ENCODE measurements at regions not wholly inside any gene's neighbourhood (a gene's known extent, or its start where the extent isn't known, plus 50 kb on each side); places are given as distances from the start of the nearest gene placed in this dataset.
A peak's percentile ranks its signal among the peaks of the same experiment; 100 is the strongest.

DNA sequence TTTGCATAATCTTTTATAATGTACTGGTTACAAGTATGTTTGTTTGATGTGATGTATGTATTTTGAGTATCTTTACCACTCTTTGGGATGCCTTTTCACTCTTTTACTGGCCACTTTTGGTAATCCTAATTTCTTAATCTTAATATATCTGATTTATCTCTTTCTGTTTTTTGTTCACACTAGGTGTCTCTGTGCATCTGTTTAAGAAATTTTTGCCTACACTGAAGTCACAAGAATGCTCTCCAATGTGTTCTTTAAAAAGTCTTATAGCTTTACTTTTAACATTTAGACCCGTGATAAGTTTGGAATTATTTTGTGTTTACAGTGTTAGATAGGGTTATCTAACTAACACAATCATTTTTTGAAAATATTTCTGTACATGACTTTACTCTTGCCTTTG is 659.1 kb downstream of the SI start:
- no peaks in the 10 kb centered on the region for H3K27me3 ChIP-seq
- intact Hi-C loops (cut with DNase I) = no loop called here
- TF ChIP-seq, protein P1, sequence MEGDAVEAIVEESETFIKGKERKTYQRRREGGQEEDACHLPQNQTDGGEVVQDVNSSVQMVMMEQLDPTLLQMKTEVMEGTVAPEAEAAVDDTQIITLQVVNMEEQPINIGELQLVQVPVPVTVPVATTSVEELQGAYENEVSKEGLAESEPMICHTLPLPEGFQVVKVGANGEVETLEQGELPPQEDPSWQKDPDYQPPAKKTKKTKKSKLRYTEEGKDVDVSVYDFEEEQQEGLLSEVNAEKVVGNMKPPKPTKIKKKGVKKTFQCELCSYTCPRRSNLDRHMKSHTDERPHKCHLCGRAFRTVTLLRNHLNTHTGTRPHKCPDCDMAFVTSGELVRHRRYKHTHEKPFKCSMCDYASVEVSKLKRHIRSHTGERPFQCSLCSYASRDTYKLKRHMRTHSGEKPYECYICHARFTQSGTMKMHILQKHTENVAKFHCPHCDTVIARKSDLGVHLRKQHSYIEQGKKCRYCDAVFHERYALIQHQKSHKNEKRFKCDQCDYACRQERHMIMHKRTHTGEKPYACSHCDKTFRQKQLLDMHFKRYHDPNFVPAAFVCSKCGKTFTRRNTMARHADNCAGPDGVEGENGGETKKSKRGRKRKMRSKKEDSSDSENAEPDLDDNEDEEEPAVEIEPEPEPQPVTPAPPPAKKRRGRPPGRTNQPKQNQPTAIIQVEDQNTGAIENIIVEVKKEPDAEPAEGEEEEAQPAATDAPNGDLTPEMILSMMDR (IDR thresholded peaks at IDR 0.05) = peak in 3 of 6 experiments; percentile 18 to 29 (median 23)
- TF ChIP-seq POLR2A (IDR thresholded peaks at IDR 0.05) = no peak
- 75 to 76% methylated on average over 1 of the region's 1 CpG for WGBS, 2 donors
- no peaks in the 10 kb centered on the region for H3K36me3 ChIP-seq
- no peaks in the 10 kb centered on the region for H3K4me1 ChIP-seq
- no peaks in the 10 kb centered on the region for H3K9me3 ChIP-seq
- no peak overlapping the region for H3K27ac ChIP-seq
- no peak for DNase-seq
- no peak overlapping the region for H3K4me3 ChIP-seq (replicated peaks in 1 of 3)

DNA sequence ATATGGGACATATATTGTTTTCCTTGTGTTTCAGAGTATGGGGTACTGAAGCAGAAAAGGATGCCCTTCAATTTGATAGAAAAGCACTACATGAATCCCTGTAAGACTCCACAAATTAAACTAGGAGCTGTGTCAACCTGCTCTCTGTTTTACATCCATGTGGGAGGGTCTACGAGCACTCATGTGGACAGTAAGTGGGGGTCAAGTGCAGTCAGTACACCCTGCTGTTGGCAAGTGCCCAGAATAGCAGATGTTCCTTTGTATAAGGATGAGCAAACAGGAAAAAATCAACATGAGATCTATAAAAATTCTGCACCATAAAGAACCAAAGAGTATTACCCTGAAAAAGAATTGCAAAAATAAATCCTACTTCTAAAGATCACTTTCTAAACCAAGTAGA is 659.9 kb downstream of the SI start:
- no peak overlapping the region for H3K27ac ChIP-seq
- TF ChIP-seq POLR2A (IDR thresholded peaks at IDR 0.05) = no peak
- TF ChIP-seq, protein P1 (IDR thresholded peaks at IDR 0.05) = no peak
- intact Hi-C loops (cut with DNase I) = no loop called here
- DNase-seq = peak; percentile 35 to 47
- H3K4me3 ChIP-seq (replicated peaks in 1 of 3) = no peak overlapping the region
- H3K36me3 ChIP-seq = no peaks in the 10 kb centered on the region
- WGBS, 2 donors = 38 to 50% methylated on average over 1 of the region's 1 CpG
- no peaks in the 10 kb centered on the region for H3K9me3 ChIP-seq
- no peaks in the 10 kb centered on the region for H3K27me3 ChIP-seq
- no peaks in the 10 kb centered on the region for H3K4me1 ChIP-seq

DNA sequence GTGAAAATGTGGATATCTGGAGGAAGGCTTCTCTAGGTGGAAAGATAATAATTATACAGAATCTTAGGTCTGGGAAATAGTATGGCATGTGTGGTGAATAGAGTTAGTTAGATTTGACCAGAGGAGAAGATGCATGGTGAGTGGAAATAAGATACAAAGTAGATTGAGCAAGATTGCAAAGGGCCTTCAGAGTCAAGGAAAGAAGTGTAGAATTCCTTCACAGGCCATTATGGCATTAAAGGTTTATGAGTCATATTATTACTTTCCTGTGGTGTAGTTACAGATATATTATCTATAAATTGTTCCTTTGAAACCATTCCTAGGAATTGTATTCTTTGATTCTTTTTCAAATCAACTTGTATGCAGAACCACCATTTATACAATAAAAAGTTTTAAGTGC is 660.3 kb downstream of the SI start:
- Histone ChIP-seq H3K36me3 (no peaks in the 10 kb centered on the region), H3K9me3 (no peaks in the 10 kb centered on the region), H3K27ac (no peak overlapping the region), H3K4me3 (replicated peaks in 1 of 3) (no peak overlapping the region), H3K4me1 (no peaks in the 10 kb centered on the region), H3K27me3 (no peaks in the 10 kb centered on the region)
- intact Hi-C loops (cut with DNase I) = no loop called here
- TF ChIP-seq, protein P1 (IDR thresholded peaks at IDR 0.05) = no peak
- TF ChIP-seq POLR2A (IDR thresholded peaks at IDR 0.05) = no peak
- no peak for DNase-seq

DNA sequence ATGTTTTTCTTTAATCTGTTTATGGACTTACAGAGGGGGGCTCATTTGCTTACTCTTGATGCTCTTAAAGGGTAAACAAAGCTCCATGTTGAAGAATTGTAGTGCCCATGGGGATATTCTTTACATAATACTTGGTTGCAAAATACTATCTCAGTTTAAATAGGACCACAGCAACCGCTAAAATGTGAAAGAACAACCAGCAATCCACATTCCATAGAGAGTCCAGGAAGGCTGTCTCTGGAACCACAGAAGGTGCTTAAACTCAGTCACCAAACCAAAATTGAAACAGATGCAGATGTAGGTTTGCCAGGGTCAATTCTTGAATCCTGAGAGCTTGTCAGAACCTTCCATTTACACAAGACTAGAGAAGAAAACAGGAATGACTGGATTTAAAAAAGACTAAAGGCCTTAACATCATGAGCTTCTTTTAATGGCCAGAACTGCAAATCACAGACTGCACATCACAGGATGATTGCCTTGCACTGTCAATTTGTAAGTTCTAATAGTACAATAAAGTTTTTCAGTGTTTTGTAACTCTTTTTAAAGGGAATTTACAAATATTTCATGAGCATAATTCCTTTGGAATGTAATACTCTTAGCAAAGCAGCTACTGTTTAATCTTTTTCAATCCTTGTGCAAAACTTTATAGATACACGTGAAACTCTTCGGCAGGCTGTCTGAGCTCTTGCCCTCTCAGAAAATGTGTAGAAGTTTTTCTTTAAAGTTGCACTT is 661.6 kb downstream of the SI start:
- H3K4me3 ChIP-seq (replicated peaks in 1 of 3) = no peak overlapping the region
- H3K27ac ChIP-seq = no peak overlapping the region
- H3K4me1 ChIP-seq = no peaks in the 10 kb centered on the region
- TF ChIP-seq, protein P1 (IDR thresholded peaks at IDR 0.05) = no peak
- TF ChIP-seq POLR2A (IDR thresholded peaks at IDR 0.05) = no peak
- no peak for DNase-seq
- no peaks in the 10 kb centered on the region for H3K36me3 ChIP-seq
- H3K9me3 ChIP-seq = no peaks in the 10 kb centered on the region
- intact Hi-C loops (cut with DNase I) = no loop called here
- WGBS, 2 donors = 65 to 71% methylated on average over 3 of the region's 3 CpGs
- H3K27me3 ChIP-seq = no peaks in the 10 kb centered on the region

DNA sequence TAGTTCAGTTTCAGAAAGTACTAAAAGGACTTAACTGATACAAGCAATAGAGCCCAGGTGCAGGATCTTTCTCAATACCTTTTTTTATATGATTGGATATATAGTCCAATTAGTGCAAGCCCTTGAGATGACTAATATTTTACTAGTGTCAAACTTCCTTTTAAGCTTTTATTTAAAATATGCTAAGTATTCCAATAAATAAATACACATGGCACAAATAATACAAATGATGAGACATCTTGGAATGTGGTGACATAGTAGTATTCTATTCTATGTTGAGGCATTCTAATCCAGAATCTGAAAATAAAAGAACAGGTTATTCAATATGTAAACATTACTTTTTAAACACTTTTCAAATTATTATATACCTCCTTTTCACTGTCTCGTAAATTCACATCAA is 670.0 kb downstream of the SI start:
- intact Hi-C loops (cut with DNase I) = no loop called here
- no peaks in the 10 kb centered on the region for H3K27me3 ChIP-seq
- no peaks in the 10 kb centered on the region for H3K9me3 ChIP-seq
- no peak for TF ChIP-seq POLR2A (IDR thresholded peaks at IDR 0.05)
- TF ChIP-seq, protein P1 (IDR thresholded peaks at IDR 0.05) = no peak
- no peaks in the 10 kb centered on the region for H3K36me3 ChIP-seq
- WGBS, 2 donors = 95 to 99% methylated on average over 1 of the region's 1 CpG
- H3K27ac ChIP-seq = no peak overlapping the region
- no peak overlapping the region for H3K4me3 ChIP-seq (replicated peaks in 1 of 3)
- H3K4me1 ChIP-seq = no peaks in the 10 kb centered on the region
- no peak for DNase-seq
